ENCODE measurements at regions not wholly inside any gene's neighbourhood (a gene's known extent, or its start where the extent isn't known, plus 50 kb on each side); places are given as distances from the start of the nearest gene placed in this dataset.

GRCh38 chr15:97479957-97480356 is 480.5 kb upstream of the ARRDC4 start:
- TF ChIP-seq CTCF (IDR thresholded peaks at IDR 0.05 in 4 of 5, conservative IDR thresholded peaks at IDR 0.05 in 1 of 5) (no peak), POLR2A (IDR thresholded peaks at IDR 0.05) (no peak)

All from gastrocnemius medialis (tissue), 4 donors.